Ovary (tissue), 1 donor: ENCODE measurements at regions not wholly inside any gene's neighbourhood (a gene's known extent, or its start where the extent isn't known, plus 50 kb on each side); places are given as distances from the start of the nearest gene placed in this dataset.

Source experiments
- EP300 ChIP-seq: sonication (generic); formaldehyde crosslinking; IDR thresholded peaks from one replicate; pipeline ENCODE4 v1.6.1; 2017; ENCODE audit warnings: antibody characterized with exemption
- POLR2A ChIP-seq: fragments of 450-650 bp; IDR thresholded peaks from one replicate; pipeline ENCODE4 v1.6.1; 2017; ENCODE audit warnings: antibody characterized with exemption, mild to moderate bottlenecking, moderate library complexity

DNA sequence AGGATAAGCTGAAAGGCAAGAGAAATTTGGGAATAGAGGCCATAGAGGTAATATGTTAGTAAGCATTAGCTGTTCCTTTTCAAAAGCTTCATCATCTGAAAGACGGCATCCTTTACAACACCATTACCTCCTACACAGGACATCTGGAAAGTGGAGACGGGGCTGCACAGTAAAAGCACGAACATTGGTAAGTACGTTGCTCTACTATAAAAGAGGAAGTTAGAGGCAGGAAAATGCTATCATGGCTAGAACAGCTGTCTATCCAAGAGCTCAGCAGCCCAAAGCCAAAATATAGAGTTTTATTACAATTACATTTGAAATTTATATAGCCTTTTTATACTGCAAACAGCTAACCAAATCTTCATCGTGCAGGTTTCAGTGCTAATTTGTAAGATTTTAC lies 172.3 kb upstream of the GRIP1 start:
- TF ChIP-seq POLR2A (no peak), EP300 (no peak)
